ENCODE measurements at regions not wholly inside any gene's neighbourhood (a gene's known extent, or its start where the extent isn't known, plus 50 kb on each side); places are given as distances from the start of the nearest gene placed in this dataset.

DNA sequence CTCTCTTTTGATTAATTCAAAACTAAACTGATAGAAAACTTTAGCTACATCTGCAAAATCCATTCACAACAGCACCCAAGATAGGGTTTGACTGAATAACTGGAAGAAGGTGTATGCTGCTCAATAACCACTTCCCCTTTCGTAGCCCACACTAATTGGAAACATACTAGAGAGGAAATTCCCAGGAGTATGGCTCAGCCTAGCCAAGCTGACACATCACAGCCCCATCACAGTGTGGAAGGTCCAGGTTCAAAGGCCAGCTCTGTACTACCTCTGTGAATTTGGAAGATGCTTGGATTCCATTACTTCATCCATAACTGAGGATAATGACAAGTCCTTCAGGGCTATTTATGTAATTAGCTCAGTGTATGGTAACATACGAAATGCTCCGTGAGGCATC, 185.4 kb downstream of the FBXO15 start:
- no peak for TF ChIP-seq POLR2AphosphoS5 (IDR thresholded peaks at IDR 0.05)
- TF ChIP-seq, protein P1, sequence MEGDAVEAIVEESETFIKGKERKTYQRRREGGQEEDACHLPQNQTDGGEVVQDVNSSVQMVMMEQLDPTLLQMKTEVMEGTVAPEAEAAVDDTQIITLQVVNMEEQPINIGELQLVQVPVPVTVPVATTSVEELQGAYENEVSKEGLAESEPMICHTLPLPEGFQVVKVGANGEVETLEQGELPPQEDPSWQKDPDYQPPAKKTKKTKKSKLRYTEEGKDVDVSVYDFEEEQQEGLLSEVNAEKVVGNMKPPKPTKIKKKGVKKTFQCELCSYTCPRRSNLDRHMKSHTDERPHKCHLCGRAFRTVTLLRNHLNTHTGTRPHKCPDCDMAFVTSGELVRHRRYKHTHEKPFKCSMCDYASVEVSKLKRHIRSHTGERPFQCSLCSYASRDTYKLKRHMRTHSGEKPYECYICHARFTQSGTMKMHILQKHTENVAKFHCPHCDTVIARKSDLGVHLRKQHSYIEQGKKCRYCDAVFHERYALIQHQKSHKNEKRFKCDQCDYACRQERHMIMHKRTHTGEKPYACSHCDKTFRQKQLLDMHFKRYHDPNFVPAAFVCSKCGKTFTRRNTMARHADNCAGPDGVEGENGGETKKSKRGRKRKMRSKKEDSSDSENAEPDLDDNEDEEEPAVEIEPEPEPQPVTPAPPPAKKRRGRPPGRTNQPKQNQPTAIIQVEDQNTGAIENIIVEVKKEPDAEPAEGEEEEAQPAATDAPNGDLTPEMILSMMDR (IDR thresholded peaks at IDR 0.05) = no peak
